Fibroblast of villous mesenchyme (primary cell): ENCODE measurements at regions not wholly inside any gene's neighbourhood (a gene's known extent, or its start where the extent isn't known, plus 50 kb on each side); places are given as distances from the start of the nearest gene placed in this dataset.

Source experiments
- DNase-seq: peaks from one replicate; pipeline ENCODE4 v3.0.0-alpha.2; 2010; ENCODE audit warnings: low read depth
- H3K4me3 ChIP-seq: 2 replicates; pipeline ENCODE4 v1.5.1; 2011; ENCODE audit warnings: low read depth, mild to moderate bottlenecking, low read length
- CTCF ChIP-seq: IDR thresholded peaks from 2 replicates; pipeline ENCODE4 v1.5.1; 2012; ENCODE audit warnings: low read depth, mild to moderate bottlenecking, low read length; ENCODE audit not compliant: insufficient read depth

DNA sequence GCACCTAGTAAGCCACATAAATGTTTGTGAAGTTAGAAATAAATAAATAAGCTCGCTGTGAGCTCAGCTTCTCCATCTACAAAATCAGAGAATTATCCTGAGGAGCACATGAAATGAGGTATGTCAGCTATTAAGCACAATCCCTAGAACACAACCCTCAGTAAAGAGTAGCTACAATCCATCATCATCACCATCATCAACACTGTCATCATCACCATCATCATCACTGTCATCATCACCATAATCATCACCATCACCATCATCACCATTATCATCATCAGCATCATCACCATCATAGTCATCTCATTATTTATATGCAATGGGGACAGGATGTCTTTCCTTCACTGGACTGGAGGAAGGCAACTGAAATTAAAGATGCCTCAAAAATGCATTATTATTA lies 189.6 kb downstream of the NPHP4 start:
- H3K4me3 ChIP-seq, result no peak overlapping the region
- TF ChIP-seq CTCF, result no peak
- DNase-seq, result no peak

- TF ChIP-seq CTCF, result no peak
- no peak for DNase-seq
- H3K4me3 ChIP-seq, result no peak overlapping the region
These were observed 193.3 kb downstream of the NPHP4 start for GRCh38 chr1:5798904-5799303.

GRCh38 chr1:5798151-5798730 lies 194.0 kb downstream of the NPHP4 start:
- TF ChIP-seq CTCF, result no peak
- no peak overlapping the region for H3K4me3 ChIP-seq
- DNase-seq, result no peak

GRCh38 chr1:5796028-5796427 lies 196.2 kb downstream of the NPHP4 start:
- TF ChIP-seq CTCF, result no peak
- H3K4me3 ChIP-seq, result no peak overlapping the region
- no peak for DNase-seq

- DNase-seq, result no peak
- TF ChIP-seq CTCF, result no peak
- H3K4me3 ChIP-seq, result no peak overlapping the region
These were observed 197.9 kb downstream of the NPHP4 start for GRCh38 chr1:5794279-5794678.

DNA sequence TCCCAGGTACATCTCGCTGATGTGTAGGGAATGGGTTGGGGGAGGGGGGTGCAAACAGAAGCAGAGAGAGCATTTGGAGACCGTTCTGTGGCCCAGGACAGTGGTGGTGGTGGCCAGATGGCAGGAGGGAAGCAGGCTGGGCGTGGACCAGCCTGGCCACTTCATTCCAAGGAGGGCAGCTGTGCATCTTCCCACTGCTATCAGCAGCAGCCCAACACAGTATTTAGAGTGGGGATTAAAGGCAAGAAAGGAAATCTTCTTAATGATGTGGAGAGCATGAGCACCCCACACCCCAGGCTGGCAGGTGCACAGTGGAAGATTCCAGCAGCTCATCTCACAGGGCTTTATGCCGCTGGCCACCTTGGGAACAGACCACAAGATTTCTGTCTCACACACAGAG lies 198.7 kb downstream of the NPHP4 start:
- TF ChIP-seq CTCF, result no peak
- DNase-seq, result no peak
- H3K4me3 ChIP-seq, result no peak overlapping the region

GRCh38 chr1:5781079-5781478 lies 211.1 kb downstream of the NPHP4 start:
- no peak overlapping the region for H3K4me3 ChIP-seq
- DNase-seq, result no peak
- no peak for TF ChIP-seq CTCF
